ENCODE measurements at regions not wholly inside any gene's neighbourhood (a gene's known extent, or its start where the extent isn't known, plus 50 kb on each side); places are given as distances from the start of the nearest gene placed in this dataset.

GRCh38 chr20:57056651-57057050, 209.8 kb downstream of the BMP7 start:
- Mint-ChIP-seq H3K27ac (no peak overlapping the region), H3K9me3 (no peaks in the 10 kb centered on the region), H3K4me3 (no peak overlapping the region), H3K27me3 (peaks cover 0 to 17% of the 10 kb centered on the region in 2 donors), H3K4me1 (peaks cover 2 to 12% (median 11%) of the 10 kb centered on the region in 3 donors), H3K36me3 (no peaks in the 10 kb centered on the region)
- Histone ChIP-seq H3K27ac (ENCODE audit: low read depth, low read length) (no peak overlapping the region), H3K4me3 (ENCODE audit: low read length) (no peak overlapping the region), H3K27me3 (ENCODE audit: insufficient read depth, low read length, poor library complexity, severe bottlenecking) (no peaks in the 10 kb centered on the region), H3K4me1 (ENCODE audit: insufficient read depth, low read length) (no peaks in the 10 kb centered on the region), H3K36me3 (ENCODE audit: insufficient read depth, low read length) (no peaks in the 10 kb centered on the region), H3K9me3 (ENCODE audit: low read length) (no peaks in the 10 kb centered on the region)
- ChIA-PET POLR2A (no interaction called here), CTCF (no interaction called here)
- DNase-seq, result no peak

- CTCF ChIA-PET, result interaction anchor here (1.1 kb wide), 1 partner anchor 13 kb away, joined by 3 read pairs; no protein-coding TSS in a partner anchor
- Histone ChIP-seq H3K36me3 (ENCODE audit: insufficient read depth, low read length) (no peaks in the 10 kb centered on the region), H3K27me3 (ENCODE audit: insufficient read depth, low read length, poor library complexity, severe bottlenecking) (no peaks in the 10 kb centered on the region), H3K4me3 (ENCODE audit: low read length) (no peak overlapping the region), H3K9me3 (ENCODE audit: low read length) (no peaks in the 10 kb centered on the region), H3K4me1 (ENCODE audit: insufficient read depth, low read length) (no peaks in the 10 kb centered on the region), H3K27ac (ENCODE audit: low read depth, low read length) (no peak overlapping the region)
- Mint-ChIP-seq H3K27me3 (peaks cover 5 to 17% of the 10 kb centered on the region in 2 donors), H3K27ac (no peak overlapping the region), H3K36me3 (no peaks in the 10 kb centered on the region), H3K9me3 (peaks cover 0 to 5% (median 0%) of the 10 kb centered on the region in 5 donors), H3K4me3 (peak overlapping the region in 3 of 7 donors; percentile 8 to 70 (median 24)), H3K4me1 (peaks cover 2 to 12% (median 11%) of the 10 kb centered on the region in 3 donors)
- POLR2A ChIA-PET, result no interaction called here
- no peak for DNase-seq
Measured at GRCh38 chr20:57059055-57059596, 207.3 kb downstream of the BMP7 start.

GRCh38 chr20:57060407-57061050, 205.9 kb downstream of the BMP7 start:
- Mint-ChIP-seq H3K4me3 (no peak overlapping the region), H3K36me3 (no peaks in the 10 kb centered on the region), H3K9me3 (peaks cover 0 to 5% (median 0%) of the 10 kb centered on the region in 5 donors), H3K27ac (no peak overlapping the region), H3K4me1 (peaks cover 2 to 12% (median 11%) of the 10 kb centered on the region in 3 donors), H3K27me3 (peaks cover 5 to 22% of the 10 kb centered on the region in 2 donors)
- H3K27me3 ChIP-seq (ENCODE audit: insufficient read depth, low read length, poor library complexity, severe bottlenecking), result no peaks in the 10 kb centered on the region
- POLR2A ChIA-PET, result no interaction called here
- no peak for DNase-seq
- no peaks in the 10 kb centered on the region for H3K36me3 ChIP-seq (ENCODE audit: insufficient read depth, low read length)
- no peaks in the 10 kb centered on the region for H3K9me3 ChIP-seq (ENCODE audit: low read length)
- H3K4me3 ChIP-seq (ENCODE audit: low read length), result no peak overlapping the region
- CTCF ChIA-PET, result no interaction called here
- no peaks in the 10 kb centered on the region for H3K4me1 ChIP-seq (ENCODE audit: insufficient read depth, low read length)
- H3K27ac ChIP-seq (ENCODE audit: low read depth, low read length), result no peak overlapping the region

DNA sequence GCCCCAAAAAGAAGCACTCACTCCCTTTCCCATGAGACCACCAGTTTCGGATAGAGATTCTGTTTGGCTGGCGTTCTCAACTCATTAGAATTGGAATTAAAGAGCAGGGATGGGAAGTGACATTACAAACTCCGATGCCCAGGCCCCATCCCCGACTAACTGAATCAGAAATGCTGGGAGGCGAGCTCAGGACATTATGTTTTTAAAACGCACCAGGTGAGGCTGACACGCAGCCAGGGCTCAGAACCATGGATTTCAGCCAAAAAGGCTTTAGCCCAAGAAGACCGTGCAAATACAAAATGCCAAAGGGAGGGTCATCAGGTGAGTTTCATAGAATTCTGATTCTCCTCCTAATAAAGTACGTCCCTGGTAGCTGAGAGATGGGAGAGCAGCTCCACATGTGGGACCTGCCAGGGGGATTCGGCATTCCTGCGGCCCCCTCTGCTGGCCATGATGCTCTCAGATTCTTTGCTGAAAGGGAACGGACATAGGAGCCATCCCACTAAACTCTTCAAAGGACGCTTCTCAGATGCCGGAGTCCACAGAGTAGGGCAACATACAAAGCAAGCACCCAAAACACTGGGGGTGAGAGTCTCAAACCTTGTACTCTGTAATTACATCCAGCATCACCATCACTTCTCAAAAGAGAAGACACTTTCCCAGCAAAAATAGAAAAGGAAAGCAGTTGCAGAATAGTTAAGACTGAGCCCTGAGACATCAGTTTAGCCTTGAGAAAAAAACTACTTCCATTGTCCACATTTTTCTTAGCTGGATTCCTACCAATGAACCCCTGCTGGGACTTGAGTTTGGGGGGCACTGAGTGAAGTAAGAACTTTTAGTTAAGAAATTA, 205.2 kb downstream of the BMP7 start:
- Histone ChIP-seq H3K4me1 (ENCODE audit: insufficient read depth, low read length) (no peaks in the 10 kb centered on the region), H3K9me3 (ENCODE audit: low read length) (no peaks in the 10 kb centered on the region), H3K4me3 (ENCODE audit: low read length) (no peak overlapping the region), H3K27me3 (ENCODE audit: insufficient read depth, low read length, poor library complexity, severe bottlenecking) (no peaks in the 10 kb centered on the region), H3K27ac (ENCODE audit: low read depth, low read length) (no peak overlapping the region), H3K36me3 (ENCODE audit: insufficient read depth, low read length) (no peaks in the 10 kb centered on the region)
- H3K4me3 Mint-ChIP-seq, result no peak overlapping the region
- no peak overlapping the region for H3K27ac Mint-ChIP-seq
- ChIA-PET CTCF (no interaction called here), POLR2A (no interaction called here)
- H3K27me3 Mint-ChIP-seq, result peaks cover 5 to 28% of the 10 kb centered on the region in 2 donors
- no peak for DNase-seq
- peaks cover 0 to 5% (median 0%) of the 10 kb centered on the region in 5 donors for H3K9me3 Mint-ChIP-seq
- peaks cover 2 to 12% (median 11%) of the 10 kb centered on the region in 3 donors for H3K4me1 Mint-ChIP-seq
- no peaks in the 10 kb centered on the region for H3K36me3 Mint-ChIP-seq

GRCh38 chr20:57062241-57062640, 204.2 kb downstream of the BMP7 start:
- DNase-seq, result no peak
- POLR2A ChIA-PET, result no interaction called here
- Histone ChIP-seq H3K4me3 (ENCODE audit: low read length) (no peak overlapping the region), H3K9me3 (ENCODE audit: low read length) (no peaks in the 10 kb centered on the region), H3K36me3 (ENCODE audit: insufficient read depth, low read length) (no peaks in the 10 kb centered on the region), H3K27me3 (ENCODE audit: insufficient read depth, low read length, poor library complexity, severe bottlenecking) (no peaks in the 10 kb centered on the region), H3K4me1 (ENCODE audit: insufficient read depth, low read length) (no peaks in the 10 kb centered on the region), H3K27ac (ENCODE audit: low read depth, low read length) (no peak overlapping the region)
- CTCF ChIA-PET, result no interaction called here
- H3K9me3 Mint-ChIP-seq, result peaks cover 0 to 7% (median 0%) of the 10 kb centered on the region in 5 donors
- H3K27me3 Mint-ChIP-seq, result peaks cover 5 to 28% of the 10 kb centered on the region in 2 donors
- no peak overlapping the region for H3K27ac Mint-ChIP-seq
- no peak overlapping the region for H3K4me3 Mint-ChIP-seq
- no peaks in the 10 kb centered on the region for H3K36me3 Mint-ChIP-seq
- H3K4me1 Mint-ChIP-seq, result peaks cover 2 to 12% (median 11%) of the 10 kb centered on the region in 3 donors

DNA sequence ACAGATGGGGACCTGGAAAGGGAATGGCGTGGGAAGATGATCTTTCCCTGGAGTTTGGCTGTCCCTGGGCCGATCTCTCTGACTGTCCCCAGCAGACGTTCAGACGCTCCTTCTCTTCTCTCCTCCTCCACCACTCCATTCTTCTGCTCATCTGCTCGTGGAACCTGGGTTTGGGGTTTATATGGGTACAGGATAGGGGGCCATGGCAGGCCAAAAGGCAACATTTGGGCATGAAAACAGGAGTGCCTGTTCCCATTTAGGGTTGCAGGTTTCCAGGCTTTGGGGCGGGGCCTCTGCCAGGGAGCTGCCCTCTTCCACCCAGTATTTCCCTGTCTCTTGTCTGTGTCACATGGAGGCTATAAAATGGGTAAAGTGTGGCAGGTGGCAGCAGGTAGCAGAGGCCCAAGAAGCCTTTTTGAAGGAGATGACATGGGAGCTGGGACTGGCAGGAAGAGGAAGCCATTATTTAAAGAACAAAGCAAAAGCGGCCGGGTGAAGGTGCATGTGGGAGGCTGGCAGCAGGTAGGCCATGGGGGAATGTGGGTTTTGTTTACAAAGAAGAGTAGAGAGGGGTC, 203.7 kb downstream of the BMP7 start:
- H3K27ac ChIP-seq (ENCODE audit: low read depth, low read length), result no peak overlapping the region
- Mint-ChIP-seq H3K27ac (no peak overlapping the region), H3K27me3 (peaks cover 5 to 28% of the 10 kb centered on the region in 2 donors), H3K4me3 (no peak overlapping the region), H3K36me3 (no peaks in the 10 kb centered on the region), H3K9me3 (peaks cover 0 to 7% (median 0%) of the 10 kb centered on the region in 5 donors), H3K4me1 (peaks cover 2 to 12% (median 11%) of the 10 kb centered on the region in 3 donors)
- ChIA-PET CTCF (no interaction called here), POLR2A (no interaction called here)
- H3K36me3 ChIP-seq (ENCODE audit: insufficient read depth, low read length), result no peaks in the 10 kb centered on the region
- H3K9me3 ChIP-seq (ENCODE audit: low read length), result no peaks in the 10 kb centered on the region
- no peaks in the 10 kb centered on the region for H3K4me1 ChIP-seq (ENCODE audit: insufficient read depth, low read length)
- no peak overlapping the region for H3K4me3 ChIP-seq (ENCODE audit: low read length)
- no peaks in the 10 kb centered on the region for H3K27me3 ChIP-seq (ENCODE audit: insufficient read depth, low read length, poor library complexity, severe bottlenecking)
- no peak for DNase-seq

- H3K4me1 ChIP-seq (ENCODE audit: insufficient read depth, low read length), result no peaks in the 10 kb centered on the region
- H3K27me3 Mint-ChIP-seq, result peaks cover 5 to 28% of the 10 kb centered on the region in 2 donors
- no peaks in the 10 kb centered on the region for H3K9me3 ChIP-seq (ENCODE audit: low read length)
- H3K4me1 Mint-ChIP-seq, result peaks cover 0 to 3% (median 3%) of the 10 kb centered on the region in 3 donors
- H3K27me3 ChIP-seq (ENCODE audit: insufficient read depth, low read length, poor library complexity, severe bottlenecking), result no peaks in the 10 kb centered on the region
- H3K36me3 ChIP-seq (ENCODE audit: insufficient read depth, low read length), result no peaks in the 10 kb centered on the region
- no peak overlapping the region for H3K27ac Mint-ChIP-seq
- CTCF ChIA-PET, result no interaction called here
- no peak overlapping the region for H3K4me3 Mint-ChIP-seq
- no peak overlapping the region for H3K4me3 ChIP-seq (ENCODE audit: low read length)
- no peak for DNase-seq
- POLR2A ChIA-PET, result no interaction called here
- peaks cover 0 to 7% (median 0%) of the 10 kb centered on the region in 5 donors for H3K9me3 Mint-ChIP-seq
- H3K27ac ChIP-seq (ENCODE audit: low read depth, low read length), result no peak overlapping the region
- no peaks in the 10 kb centered on the region for H3K36me3 Mint-ChIP-seq
Measured at GRCh38 chr20:57064836-57065235, 201.6 kb downstream of the BMP7 start.

- no peaks in the 10 kb centered on the region for H3K9me3 ChIP-seq (ENCODE audit: low read length)
- Mint-ChIP-seq H3K4me1 (no peaks in the 10 kb centered on the region), H3K27ac (no peak overlapping the region), H3K36me3 (no peaks in the 10 kb centered on the region), H3K27me3 (peaks cover 5 to 31% of the 10 kb centered on the region in 2 donors), H3K4me3 (no peak overlapping the region), H3K9me3 (peaks cover 0 to 7% (median 0%) of the 10 kb centered on the region in 5 donors)
- no peaks in the 10 kb centered on the region for H3K27me3 ChIP-seq (ENCODE audit: insufficient read depth, low read length, poor library complexity, severe bottlenecking)
- H3K27ac ChIP-seq (ENCODE audit: low read depth, low read length), result no peak overlapping the region
- ChIA-PET POLR2A (no interaction called here), CTCF (no interaction called here)
- no peak overlapping the region for H3K4me3 ChIP-seq (ENCODE audit: low read length)
- H3K36me3 ChIP-seq (ENCODE audit: insufficient read depth, low read length), result no peaks in the 10 kb centered on the region
- no peak for DNase-seq
- no peaks in the 10 kb centered on the region for H3K4me1 ChIP-seq (ENCODE audit: insufficient read depth, low read length)
Measured at GRCh38 chr20:57065646-57066045, 200.8 kb downstream of the BMP7 start.

All from CD8-positive, alpha-beta memory T cell (primary cell).